GM18517 (cell line): ENCODE measurements at regions not wholly inside any gene's neighbourhood (a gene's known extent, or its start where the extent isn't known, plus 50 kb on each side); places are given as distances from the start of the nearest gene placed in this dataset.
"Not testable (repeated sequence)": the region's sequence is repeated elsewhere in the genome, so short reads cannot be mapped to it uniquely, and the experiment has no call there.

Experiments
- ATAC-seq: cut with Tn5 transposase; IDR thresholded peaks from one replicate; pipeline ENCODE4 v1.9.1; 2021; ENCODE audit warnings: mild to moderate bottlenecking, moderate library complexity; ENCODE audit not compliant: unreplicated experiment

DNA sequence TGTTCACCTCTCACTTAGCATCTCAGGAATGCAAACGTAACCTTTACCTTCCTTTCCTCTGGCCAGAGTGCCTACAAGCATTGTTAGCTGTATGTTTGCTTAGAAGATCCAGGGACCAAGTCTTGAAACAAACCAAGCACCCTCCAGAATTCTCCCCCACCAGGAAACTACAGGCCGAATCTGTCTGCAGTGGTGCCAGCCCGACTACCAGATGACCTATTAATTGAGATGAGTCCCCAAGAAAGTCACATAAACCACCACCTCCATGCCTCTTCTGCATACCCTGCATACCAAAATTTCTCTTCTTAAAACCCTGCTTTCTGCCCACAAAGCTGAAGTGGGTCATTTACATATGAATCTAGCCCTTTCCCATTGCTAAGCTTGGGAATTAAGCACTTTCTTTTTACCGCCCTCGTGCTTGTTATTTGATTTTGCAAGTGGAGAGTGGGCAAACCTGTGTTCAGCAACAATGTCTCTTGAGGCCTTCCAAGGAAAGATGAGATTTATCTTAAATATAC lies 1239.1 kb downstream of the CDH12 start:
- ATAC-seq, result no peak

DNA sequence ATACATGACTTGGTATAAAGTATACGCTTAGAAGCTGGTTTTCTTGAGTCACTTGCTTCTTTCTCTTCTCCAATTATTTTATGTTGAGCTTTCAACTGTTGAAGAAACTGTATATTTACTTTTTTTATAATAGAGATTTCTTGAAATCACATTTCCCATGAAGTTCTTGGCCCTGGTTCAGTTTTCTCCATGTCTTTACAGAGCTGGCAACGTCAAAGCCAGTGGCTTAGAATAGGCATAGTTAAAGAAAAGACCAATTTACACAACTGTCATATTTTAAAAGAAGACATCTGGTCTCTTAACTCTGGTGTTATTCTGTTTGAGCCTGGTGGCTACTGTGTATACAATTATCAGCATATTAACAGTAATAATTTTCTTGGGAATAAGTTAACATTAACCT lies 1249.3 kb downstream of the CDH12 start:
- ATAC-seq, result no peak

DNA sequence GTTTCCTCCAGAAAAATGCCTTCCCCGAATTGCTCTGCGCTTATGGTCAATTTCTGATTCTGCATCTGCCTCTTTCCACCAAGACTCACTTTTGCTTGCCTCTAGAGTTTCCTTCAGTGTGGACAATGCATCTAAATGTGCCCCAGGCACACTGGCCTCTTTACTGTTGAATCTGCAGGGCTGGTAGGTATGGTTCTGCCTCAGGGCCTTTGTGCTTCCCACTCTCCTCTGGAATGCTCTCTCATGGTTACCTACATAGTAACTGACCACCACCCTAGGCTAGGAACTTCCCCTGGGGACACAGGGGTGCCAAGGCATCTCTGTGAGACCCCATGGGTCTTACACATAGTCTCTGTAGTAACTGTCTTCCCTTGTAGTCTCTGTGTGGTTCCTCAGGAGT lies 1258.6 kb downstream of the CDH12 start:
- no peak for ATAC-seq

DNA sequence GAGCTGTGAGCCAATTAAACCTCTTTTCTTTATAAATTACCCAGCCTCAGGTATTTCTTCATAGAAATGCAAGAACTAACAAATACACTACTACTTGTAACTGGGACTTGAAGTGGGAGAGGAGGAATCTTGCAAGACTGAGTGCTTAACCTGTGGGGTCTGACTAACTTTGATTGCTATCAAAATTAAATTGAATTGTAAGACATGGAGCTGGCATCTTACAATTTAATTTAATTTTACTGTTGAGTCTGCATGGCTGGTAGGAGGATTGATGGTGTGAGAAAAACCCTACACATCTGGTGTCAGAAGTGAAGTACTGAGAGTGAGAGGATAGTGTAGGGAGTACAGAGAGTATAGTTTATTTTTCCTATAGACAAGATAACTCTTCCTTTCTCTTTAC lies 1259.9 kb downstream of the CDH12 start:
- ATAC-seq, result no peak

DNA sequence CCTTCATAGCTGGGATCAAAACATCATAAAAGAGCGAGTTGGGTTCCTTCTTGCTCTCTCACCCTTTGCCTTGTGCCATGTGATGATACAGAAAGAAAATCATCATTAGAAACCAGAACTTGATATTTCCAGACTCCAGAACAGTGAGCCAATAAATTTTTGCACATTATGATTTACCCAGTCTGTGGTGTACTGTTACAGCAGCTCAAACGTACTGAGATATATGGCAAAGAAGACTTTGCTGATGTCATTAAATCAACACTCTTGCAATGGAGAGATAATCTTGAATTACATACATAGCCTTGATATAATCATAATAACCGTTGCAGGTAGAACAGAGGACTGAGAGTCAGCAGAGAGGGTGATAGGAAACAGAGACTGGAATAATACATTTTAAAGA lies 1271.6 kb downstream of the CDH12 start:
- ATAC-seq, result no peak

DNA sequence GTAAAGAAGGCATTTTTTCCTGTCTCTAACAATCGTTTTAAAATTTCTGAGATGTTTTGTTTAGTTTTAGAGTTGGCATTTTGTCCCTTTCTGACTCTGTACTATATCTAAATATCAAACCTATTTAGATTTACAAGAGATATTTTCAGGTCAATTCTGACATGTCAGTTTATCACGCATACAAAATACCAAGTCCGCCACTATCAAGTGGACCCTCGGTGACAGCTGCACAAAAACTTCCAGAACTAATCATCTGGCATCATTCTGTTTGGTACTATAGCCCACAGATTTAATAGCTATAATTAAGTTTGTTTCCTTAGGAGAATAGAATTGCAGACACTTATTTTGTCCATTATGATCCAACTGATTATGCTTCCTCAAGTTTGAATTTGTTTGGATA lies 1278.2 kb downstream of the CDH12 start:
- no peak for ATAC-seq

DNA sequence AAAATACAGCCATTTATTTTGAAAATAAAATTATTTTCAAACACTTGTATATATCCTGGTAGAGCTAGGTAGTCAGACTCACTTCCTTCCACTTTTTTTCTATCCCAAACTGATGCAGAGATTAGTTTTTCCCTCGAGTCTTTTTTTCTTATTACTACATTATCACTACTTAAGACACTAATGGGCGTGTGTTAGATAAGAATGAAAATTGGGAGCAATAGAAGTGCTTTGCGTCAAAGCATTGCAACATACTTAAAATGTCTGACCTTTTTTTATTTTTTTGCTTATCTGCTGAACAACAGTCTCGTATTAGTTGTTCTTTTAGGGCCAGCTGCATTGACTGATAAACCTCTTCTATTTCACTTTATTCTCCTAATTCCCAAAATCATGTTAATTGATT lies 1278.7 kb downstream of the CDH12 start:
- no peak for ATAC-seq

DNA sequence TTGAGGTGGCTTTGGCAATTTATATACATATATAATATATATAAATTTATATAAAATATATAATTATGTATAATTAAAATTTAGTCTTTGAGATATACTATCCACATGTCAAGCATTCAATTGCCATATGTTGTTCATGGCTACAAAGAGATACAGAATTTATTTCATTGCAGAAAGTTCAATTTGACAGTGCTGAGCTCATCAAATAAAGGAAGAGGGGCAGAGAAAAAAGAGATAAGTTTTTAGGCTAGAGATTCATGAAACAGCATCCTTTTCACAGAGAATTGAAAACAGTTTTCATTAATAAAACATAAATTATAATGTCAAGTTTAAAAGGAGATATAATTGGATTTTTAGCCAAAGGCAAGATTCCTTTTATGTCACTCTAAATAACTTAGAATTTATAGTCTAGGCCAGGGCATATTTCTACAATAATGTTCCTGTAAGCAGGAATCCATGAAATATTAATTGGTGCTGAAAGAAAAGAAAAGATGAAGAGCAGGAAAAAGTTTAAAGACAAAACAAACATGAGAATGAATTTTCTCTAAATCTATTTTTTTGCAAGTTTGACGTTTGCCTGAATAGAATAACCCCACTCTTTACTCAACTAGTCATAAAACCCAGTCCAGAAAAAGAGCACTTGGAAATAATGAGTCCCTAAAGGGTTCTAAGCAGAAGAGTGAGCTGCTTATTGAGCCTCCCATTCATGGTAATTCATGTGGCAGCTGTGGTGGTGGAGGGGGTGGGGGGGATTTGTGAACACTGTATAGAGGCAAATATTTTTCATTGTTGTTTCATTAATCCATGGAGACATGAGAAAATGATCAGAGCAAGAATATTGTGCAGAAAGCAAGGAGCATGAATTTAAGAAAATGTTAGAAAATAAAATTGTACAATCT lies 1279.5 kb downstream of the CDH12 start:
- no peak for ATAC-seq

DNA sequence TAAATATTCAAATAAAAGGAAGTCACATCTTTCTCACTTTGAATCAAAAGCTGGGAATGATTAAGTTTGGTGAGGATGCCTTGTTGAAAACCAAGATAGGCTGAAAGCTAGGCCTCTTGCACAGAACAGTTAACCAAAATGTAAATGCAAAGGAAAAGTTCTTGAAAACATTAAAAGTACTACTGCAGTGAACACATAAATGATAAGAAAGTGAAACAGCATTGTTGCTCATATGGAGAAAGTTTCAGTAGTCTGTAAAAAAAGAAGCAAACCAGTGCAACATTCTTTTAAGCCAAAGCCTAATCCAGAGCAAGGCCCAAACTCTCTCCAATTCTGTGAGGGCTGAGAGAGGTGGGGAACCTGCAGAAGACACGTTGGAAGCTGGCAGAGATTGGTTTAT lies 1281.9 kb downstream of the CDH12 start:
- ATAC-seq, result not testable (repeated sequence)

DNA sequence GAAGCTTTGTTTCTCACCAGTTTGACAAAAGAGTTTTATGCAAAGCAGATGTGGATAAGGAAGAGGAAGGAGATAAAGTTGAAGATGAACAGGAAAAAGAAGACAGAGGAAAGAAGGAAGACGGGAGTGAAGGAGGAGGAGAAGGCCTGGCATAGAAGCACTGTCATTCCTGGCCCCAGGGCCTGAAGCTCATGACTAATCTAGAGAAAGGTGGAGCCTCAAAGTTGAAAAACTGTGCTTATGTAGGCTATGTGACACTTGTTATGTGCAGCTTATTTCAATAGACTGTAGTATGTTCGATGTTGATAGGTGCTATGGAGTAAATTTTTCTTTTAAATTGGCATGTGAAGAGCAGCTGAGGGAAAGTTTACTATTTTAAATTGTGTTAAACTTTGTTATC lies 1294.0 kb downstream of the CDH12 start:
- ATAC-seq, result not testable (repeated sequence)

DNA sequence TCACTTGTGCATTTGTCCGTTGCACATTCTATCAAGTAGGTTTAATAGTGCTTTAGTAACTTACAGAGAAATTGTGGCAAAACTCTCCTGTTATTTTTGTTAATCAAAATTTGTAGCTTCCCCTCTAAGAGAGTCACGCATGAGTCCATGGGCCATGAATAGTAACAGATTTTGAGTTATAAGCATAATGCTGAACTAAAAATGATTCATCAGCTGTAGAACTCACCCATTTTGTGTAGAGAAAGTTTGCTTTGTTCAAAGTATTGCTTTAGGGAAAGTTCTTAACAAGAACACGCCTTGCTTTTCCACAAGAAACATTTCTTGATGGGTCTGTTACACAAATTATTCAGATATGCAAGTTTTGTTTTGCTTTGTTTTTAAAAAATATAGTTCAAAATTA lies 1300.9 kb downstream of the CDH12 start:
- ATAC-seq, result not testable (repeated sequence)

DNA sequence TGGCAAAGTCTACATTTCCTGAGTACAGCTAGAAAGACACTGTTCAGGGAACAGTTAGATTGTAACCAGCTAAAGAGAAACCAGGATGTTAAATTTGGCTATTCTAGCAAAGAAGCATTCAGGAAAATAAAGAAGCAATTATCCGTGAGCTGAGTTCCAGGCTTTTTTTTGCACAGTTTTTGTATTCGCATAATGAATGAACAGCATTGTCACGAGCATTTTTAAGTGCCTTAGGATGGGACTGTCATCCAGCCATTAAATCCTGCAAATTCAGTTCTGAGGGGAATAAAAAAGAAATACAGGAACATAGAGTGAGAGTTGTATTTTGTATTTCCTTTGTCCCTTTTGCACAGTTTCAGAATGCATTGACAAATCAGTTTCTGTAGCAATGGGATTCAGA lies 1302.2 kb downstream of the CDH12 start:
- not testable (repeated sequence) for ATAC-seq

DNA sequence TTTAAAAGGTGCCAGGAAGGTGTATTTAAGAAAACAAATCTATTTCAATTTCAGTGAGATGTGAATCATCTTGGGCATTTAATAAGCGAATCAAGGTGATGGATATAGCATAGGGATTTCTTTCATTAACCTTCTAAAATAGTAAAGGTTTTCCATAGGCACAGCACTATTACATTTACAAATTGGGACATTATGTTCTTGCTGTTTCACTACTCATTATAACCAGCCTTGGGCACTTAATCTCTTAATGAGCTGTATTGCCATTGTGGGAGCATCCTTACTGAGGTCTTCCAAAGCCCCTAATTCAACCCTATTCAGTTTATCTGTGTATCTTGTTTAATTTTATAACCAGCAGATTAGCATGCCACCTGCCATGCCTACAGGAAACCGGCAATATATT lies 1305.5 kb downstream of the CDH12 start:
- not testable (repeated sequence) for ATAC-seq

DNA sequence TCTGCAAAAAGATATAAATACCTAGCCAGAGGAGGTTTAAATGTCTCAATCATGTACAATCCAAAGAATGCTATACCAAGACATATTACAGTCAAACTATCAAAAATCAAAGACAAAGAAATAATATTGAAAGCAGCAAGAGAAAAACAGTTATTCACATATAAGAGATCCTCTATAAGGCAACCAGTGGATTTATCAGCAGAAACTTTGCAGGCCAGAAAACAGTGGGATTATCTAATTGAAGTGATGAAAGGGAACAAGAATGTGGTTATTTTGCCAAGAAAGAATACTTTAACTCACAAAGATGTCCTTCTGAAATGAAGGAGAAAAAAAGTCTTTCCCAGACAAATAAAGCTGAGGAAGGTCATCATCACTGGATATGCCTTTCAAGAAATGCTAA lies 1318.0 kb downstream of the CDH12 start:
- ATAC-seq, result not testable (repeated sequence)

DNA sequence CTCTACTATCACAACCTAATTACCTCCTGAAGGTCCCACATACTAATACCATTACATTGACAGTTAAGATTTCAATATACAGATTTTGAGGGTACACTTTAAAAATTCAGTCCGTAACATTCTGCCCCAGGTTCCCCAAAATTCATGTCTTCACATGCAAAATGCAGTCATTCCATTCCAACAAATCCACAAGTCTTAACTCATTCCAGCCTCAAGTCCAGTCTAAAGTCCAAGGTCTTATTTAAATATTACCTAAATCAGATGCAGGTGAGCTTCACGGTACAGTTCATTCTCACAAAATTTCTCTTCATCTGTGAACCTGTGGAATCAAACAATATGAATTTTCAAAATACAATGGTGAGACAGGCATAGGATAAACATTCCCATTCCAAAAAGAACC lies 1332.0 kb downstream of the CDH12 start:
- ATAC-seq, result not testable (repeated sequence)

DNA sequence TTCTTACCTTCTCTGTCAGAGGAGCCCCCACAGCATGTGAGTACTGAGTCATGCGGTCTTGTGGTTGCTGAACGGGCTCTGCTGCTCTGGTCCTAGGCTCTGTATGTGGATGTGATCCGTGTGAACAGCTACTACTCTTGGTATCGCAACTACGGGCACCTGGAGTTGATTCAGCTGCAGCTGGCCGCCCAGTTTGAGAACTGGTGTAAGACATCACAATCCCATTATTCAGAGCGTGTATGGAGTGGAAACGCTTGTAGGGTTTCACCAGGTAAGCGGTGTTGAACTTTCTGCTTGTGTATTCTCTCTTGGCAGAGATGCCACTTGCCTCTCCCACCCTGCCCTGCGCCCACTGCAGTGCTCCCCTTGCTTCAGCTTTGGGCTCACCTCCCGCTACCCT lies 1356.2 kb downstream of the CDH12 start:
- ATAC-seq, result not testable (repeated sequence)

DNA sequence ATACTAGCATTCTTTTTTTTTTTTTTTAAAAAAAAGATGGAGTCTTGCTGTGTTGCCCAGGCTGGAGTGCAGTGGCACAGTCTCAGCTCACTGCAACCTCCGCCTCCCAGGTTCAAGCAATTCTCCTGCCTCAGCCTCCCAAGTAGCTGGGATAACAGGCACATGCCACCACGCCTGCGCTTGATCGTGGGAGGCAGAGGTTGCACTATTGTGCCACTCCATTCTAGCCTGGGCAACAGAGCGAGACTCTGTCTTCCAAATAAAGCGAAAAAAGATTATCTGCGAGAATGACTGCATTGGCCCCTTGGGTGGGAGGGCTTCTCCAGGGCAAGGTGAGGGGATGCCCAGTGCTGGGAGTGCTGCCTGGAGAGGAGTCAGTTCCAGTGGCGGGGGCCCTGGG lies 1357.1 kb downstream of the CDH12 start:
- ATAC-seq, result not testable (repeated sequence)

DNA sequence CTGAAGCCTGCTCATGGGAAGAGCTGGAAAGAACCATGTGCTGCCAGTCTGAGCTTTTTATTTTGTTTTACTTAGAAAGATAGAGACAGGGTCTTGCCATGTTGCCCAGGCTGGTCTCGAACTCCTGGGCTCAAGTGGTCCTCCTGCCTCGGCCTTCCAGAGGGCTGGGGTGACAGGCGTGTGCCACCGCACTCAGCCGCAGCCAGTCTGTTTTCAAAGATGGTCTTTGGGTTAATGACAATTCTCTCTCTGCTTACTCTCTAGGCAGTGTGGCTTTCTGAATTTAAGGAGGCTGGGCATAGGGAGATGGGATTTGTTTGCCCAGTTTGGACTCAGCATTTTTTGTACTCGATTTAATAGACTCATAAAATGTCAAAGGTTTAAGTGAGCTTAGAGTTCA lies 1357.9 kb downstream of the CDH12 start:
- not testable (repeated sequence) for ATAC-seq

DNA sequence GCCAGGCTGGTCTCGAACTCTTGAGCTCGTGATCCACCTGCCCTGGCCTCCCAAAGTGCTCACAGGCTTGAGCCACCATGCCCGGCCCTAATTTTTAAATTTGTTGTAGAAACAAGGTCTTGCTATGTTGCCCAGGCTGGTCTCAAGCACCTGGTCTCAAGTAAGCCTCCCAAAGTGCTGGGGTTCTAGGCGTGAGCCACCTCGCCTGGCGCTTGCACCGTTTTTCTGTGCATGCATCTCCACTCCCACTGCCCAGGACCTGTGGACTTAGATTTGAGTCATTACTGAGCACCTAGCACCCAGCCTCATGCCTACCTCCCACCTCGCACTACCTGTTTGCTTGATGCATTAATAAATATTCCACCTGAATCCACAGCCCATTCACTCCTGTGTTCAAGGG lies 1359.1 kb downstream of the CDH12 start:
- ATAC-seq, result not testable (repeated sequence)

DNA sequence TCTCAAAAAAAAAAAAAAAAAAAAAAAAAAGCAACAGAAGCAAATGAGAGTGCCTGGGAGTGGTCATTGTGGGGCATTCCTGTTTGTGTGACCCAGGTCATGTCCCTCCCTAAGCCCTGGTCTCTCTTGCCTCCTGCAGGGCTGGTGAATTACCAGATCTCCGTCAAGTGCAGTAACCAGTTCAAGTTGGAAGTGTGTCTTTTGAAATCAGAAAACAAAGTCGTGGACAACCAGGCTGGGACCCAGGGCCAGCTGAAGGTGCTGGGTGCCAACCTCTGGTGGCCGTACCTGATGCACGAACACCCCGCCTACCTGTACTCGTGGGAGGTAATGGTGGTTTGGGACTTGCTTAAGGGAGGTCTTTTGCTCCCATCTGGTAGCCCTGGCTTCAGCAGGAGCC lies 1362.0 kb downstream of the CDH12 start:
- not testable (repeated sequence) for ATAC-seq

DNA sequence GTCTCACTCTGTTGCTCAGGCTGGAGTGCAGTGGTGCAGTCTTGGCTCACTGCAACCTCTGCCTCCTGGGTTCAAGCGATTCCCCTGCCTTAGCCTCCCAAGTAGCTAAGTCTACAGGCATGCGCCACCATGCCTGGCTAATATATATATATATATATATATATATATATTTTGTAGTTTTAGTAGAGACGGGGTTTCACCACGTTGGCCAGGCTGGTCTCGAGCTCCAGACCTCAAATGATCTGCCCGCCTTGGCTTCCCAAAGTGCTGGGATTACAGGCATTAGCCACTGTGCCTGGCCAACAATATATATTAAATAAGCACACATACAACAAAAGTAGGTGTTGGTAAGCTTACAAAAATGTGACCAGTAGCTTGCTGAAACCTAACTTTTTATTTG lies 1364.3 kb downstream of the CDH12 start:
- ATAC-seq, result not testable (repeated sequence)

DNA sequence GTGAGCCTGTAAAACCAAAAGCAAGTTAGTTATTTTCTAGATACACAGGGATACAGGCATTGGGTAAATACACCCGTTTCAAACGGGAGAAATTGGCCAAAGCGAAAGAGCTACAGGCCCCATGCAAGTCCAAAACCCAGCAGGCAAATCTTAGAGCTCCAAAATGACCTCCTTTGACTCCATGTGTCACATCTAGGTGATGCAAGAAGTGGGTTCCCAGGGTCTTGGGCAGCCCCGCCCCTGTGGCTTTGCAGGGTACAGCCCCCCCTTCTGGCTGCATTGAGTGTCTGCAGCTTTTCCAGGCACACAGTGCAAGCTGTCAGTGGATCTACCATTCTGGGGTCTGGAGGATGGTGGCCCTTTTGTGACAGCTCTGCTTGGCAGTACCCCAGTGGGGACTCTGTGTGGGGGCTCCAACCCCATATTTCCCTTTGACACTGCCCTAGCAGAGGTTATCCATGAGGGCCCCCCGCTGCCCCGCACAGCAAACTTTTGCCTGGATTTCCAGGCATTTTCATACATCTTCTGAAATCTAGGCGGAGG lies 1367.6 kb downstream of the CDH12 start:
- ATAC-seq, result not testable (repeated sequence)
